Neural progenitor cell (in vitro differentiated cells): ENCODE measurements at regions not wholly inside any gene's neighbourhood (a gene's known extent, or its start where the extent isn't known, plus 50 kb on each side); places are given as distances from the start of the nearest gene placed in this dataset.

Source experiments
- DNase-seq: peaks from one replicate; pipeline ENCODE4 v3.0.0-alpha.2; 2016; ENCODE audit warnings: low spot score
- H2AFZ ChIP-seq: fragments of 200-600 bp; sonication (generic); replicated peaks from 2 replicates; pipeline ENCODE4 v1.6.1; 2016; ENCODE audit warnings: antibody characterized with exemption
- H3F3A ChIP-seq: fragments of 200-600 bp; sonication (generic); 2 replicates; pipeline ENCODE4 v1.6.1; 2016; ENCODE audit warnings: antibody characterized with exemption, low read depth
- H3K27ac ChIP-seq: fragments of 200-600 bp; sonication (generic); 2 replicates; pipeline ENCODE4 v1.5.1; 2016; ENCODE audit warnings: mild to moderate bottlenecking
- H3K27me3 ChIP-seq: fragments of 200-600 bp; sonication (generic); 2 replicates; pipeline ENCODE4 v1.6.1; 2016; ENCODE audit warnings: mild to moderate bottlenecking, moderate library complexity
- H3K36me3 ChIP-seq: fragments of 200-600 bp; sonication (generic); 2 replicates; pipeline ENCODE4 v1.5.1; 2016
- H3K4me1 ChIP-seq: fragments of 200-600 bp; sonication (generic); 2 replicates; pipeline ENCODE4 v1.6.1; 2016; ENCODE audit warnings: mixed run types
- H3K4me2 ChIP-seq: fragments of 200-600 bp; sonication (generic); 2 replicates; pipeline ENCODE4 v1.6.1; 2016
- H3K4me3 ChIP-seq: fragments of 200-600 bp; sonication (generic); 2 replicates; pipeline ENCODE4 v1.5.1; 2016
- H3K79me2 ChIP-seq: fragments of 200-600 bp; sonication (generic); 2 replicates; pipeline ENCODE4 v1.6.1; 2016; ENCODE audit warnings: low read depth
- H3K9ac ChIP-seq: fragments of 200-600 bp; sonication (generic); 2 replicates; pipeline ENCODE4 v1.6.1; 2016
- H3K9me3 ChIP-seq: fragments of 200-600 bp; sonication (generic); 2 replicates; pipeline ENCODE4 v1.5.1; 2016; ENCODE audit warnings: low read depth
- H4K20me1 ChIP-seq: fragments of 200-600 bp; sonication (generic); 2 replicates; pipeline ENCODE4 v1.6.1; 2016; ENCODE audit warnings: low read depth
- H3K27ac Mint-ChIP-seq: 3 replicates; pipeline ENCODE4 v1.8.0; 2021; ENCODE audit warnings: mixed read lengths
- H3K27me3 Mint-ChIP-seq: 2 replicates; pipeline ENCODE4 v1.8.0; 2022; ENCODE audit warnings: low read depth, mild to moderate bottlenecking, inconsistent platforms, moderate library complexity, mixed read lengths; ENCODE audit not compliant: insufficient read depth
- H3K36me3 Mint-ChIP-seq: 3 replicates; pipeline ENCODE4 v1.8.0; 2021; ENCODE audit warnings: mixed read lengths
- H3K4me1 Mint-ChIP-seq: 3 replicates; pipeline ENCODE4 v1.8.0; 2021; ENCODE audit warnings: mixed read lengths
- H3K4me3 Mint-ChIP-seq: 3 replicates; pipeline ENCODE4 v1.8.0; 2021; ENCODE audit warnings: mild to moderate bottlenecking, moderate library complexity, mixed read lengths
- H3K9me3 Mint-ChIP-seq: 3 replicates; pipeline ENCODE4 v1.8.0; 2020; ENCODE audit warnings: mixed read lengths
- CTCF ChIP-seq: fragments of 200-600 bp; sonication (generic); IDR thresholded peaks from 2 replicates; pipeline ENCODE4 v1.5.1; 2017; ENCODE audit warnings: antibody characterized with exemption, mild to moderate bottlenecking
- EZH2 ChIP-seq: fragments of 200-600 bp; sonication (generic); IDR thresholded peaks from 2 replicates; pipeline ENCODE4 v1.6.1; 2017; ENCODE audit warnings: antibody characterized with exemption, mild to moderate bottlenecking, moderate library complexity
- EZH2phosphoT487 ChIP-seq: fragments of 200-600 bp; sonication (generic); IDR thresholded peaks from 2 replicates; pipeline ENCODE4 v1.6.1; 2017; ENCODE audit warnings: antibody characterized with exemption

- no peak overlapping the region for H3K27ac Mint-ChIP-seq
- H3K4me3 ChIP-seq, result no peak overlapping the region
- peaks cover 22% of the 10 kb centered on the region for H3K9me3 Mint-ChIP-seq
- H3K27ac ChIP-seq, result no peak overlapping the region
- no peaks in the 10 kb centered on the region for H3F3A ChIP-seq
- no peaks in the 10 kb centered on the region for H3K36me3 Mint-ChIP-seq
- no peaks in the 10 kb centered on the region for H3K27me3 ChIP-seq
- no peak for TF ChIP-seq EZH2phosphoT487
- no peak for TF ChIP-seq CTCF
- TF ChIP-seq EZH2, result no peak
- no peak for DNase-seq
- H3K4me2 ChIP-seq, result no peak overlapping the region
- peaks cover 9% of the 10 kb centered on the region for H3K4me1 Mint-ChIP-seq
- H2AFZ ChIP-seq, result no peak overlapping the region
- H4K20me1 ChIP-seq, result no peaks in the 10 kb centered on the region
- H3K4me3 Mint-ChIP-seq, result no peak overlapping the region
- no peak overlapping the region for H3K9ac ChIP-seq
- H3K4me1 ChIP-seq, result no peaks in the 10 kb centered on the region
- H3K9me3 ChIP-seq, result no peaks in the 10 kb centered on the region
- no peaks in the 10 kb centered on the region for H3K79me2 ChIP-seq
- peaks cover 7% of the 10 kb centered on the region for H3K27me3 Mint-ChIP-seq
- H3K36me3 ChIP-seq, result no peaks in the 10 kb centered on the region
These were observed 202.6 kb upstream of the MYLIP start for GRCh38 chr6:15926256-15926655.

GRCh38 chr6:15924893-15925292, 204.0 kb upstream of the MYLIP start:
- H4K20me1 ChIP-seq, result no peaks in the 10 kb centered on the region
- Mint-ChIP-seq H3K9me3 (peaks cover 10% of the 10 kb centered on the region), H3K27ac (no peak overlapping the region), H3K27me3 (peaks cover 7% of the 10 kb centered on the region), H3K4me3 (no peak overlapping the region), H3K4me1 (peaks cover 9% of the 10 kb centered on the region), H3K36me3 (no peaks in the 10 kb centered on the region)
- H3K79me2 ChIP-seq, result no peaks in the 10 kb centered on the region
- H3K4me2 ChIP-seq, result no peak overlapping the region
- H3K4me3 ChIP-seq, result no peak overlapping the region
- TF ChIP-seq EZH2 (no peak), CTCF (no peak), EZH2phosphoT487 (no peak)
- H3K4me1 ChIP-seq, result no peaks in the 10 kb centered on the region
- no peaks in the 10 kb centered on the region for H3K9me3 ChIP-seq
- H3K9ac ChIP-seq, result no peak overlapping the region
- H2AFZ ChIP-seq, result no peak overlapping the region
- H3K27ac ChIP-seq, result no peak overlapping the region
- DNase-seq, result no peak
- H3K36me3 ChIP-seq, result no peaks in the 10 kb centered on the region
- H3F3A ChIP-seq, result no peaks in the 10 kb centered on the region
- no peaks in the 10 kb centered on the region for H3K27me3 ChIP-seq

GRCh38 chr6:15922510-15923250, 206.2 kb upstream of the MYLIP start:
- TF ChIP-seq CTCF (no peak), EZH2phosphoT487 (no peak), EZH2 (no peak)
- Histone ChIP-seq H3K4me2 (no peak overlapping the region), H3F3A (no peaks in the 10 kb centered on the region), H3K79me2 (no peaks in the 10 kb centered on the region), H3K9me3 (no peaks in the 10 kb centered on the region), H2AFZ (no peak overlapping the region), H3K9ac (no peak overlapping the region), H3K36me3 (no peaks in the 10 kb centered on the region), H4K20me1 (no peaks in the 10 kb centered on the region), H3K27me3 (no peaks in the 10 kb centered on the region), H3K27ac (no peak overlapping the region), H3K4me3 (no peak overlapping the region), H3K4me1 (no peaks in the 10 kb centered on the region)
- no peaks in the 10 kb centered on the region for H3K36me3 Mint-ChIP-seq
- H3K27ac Mint-ChIP-seq, result no peak overlapping the region
- no peaks in the 10 kb centered on the region for H3K9me3 Mint-ChIP-seq
- no peak for DNase-seq
- H3K4me1 Mint-ChIP-seq, result peaks cover 10% of the 10 kb centered on the region
- H3K4me3 Mint-ChIP-seq, result no peak overlapping the region
- H3K27me3 Mint-ChIP-seq, result peaks cover 2% of the 10 kb centered on the region
